Stimulated activated naive B cell treated with anti-CD40 and anti-IgM and Interleukin-4, amounts not matched to agents 10 μg/mL and 1 μg/mL and 100 μg/mL, for 72 hours (primary cell): ENCODE measurements at regions not wholly inside any gene's neighbourhood (a gene's known extent, or its start where the extent isn't known, plus 50 kb on each side); places are given as distances from the start of the nearest gene placed in this dataset.

Source experiments
- ATAC-seq, 2 donors: fragments of 150-1000 bp; cut with Tn5 transposase; replicated peaks; 2 replicates each; pipeline ENCODE4 v1.10.0; 2021; ENCODE audit warnings: moderate library complexity in 1 of 2
- DNase-seq: peaks from one replicate; pipeline ENCODE4 v3.0.0; 2021
- H3K27ac Mint-ChIP-seq: one replicate; pipeline ENCODE4 v1.8.0; 2022; ENCODE audit warnings: mild to moderate bottlenecking, mixed read lengths
- H3K27me3 Mint-ChIP-seq, 2 donors: one replicate each; pipeline ENCODE4 v1.8.0; 2022; ENCODE audit warnings: mixed read lengths in 2 of 2
- H3K36me3 Mint-ChIP-seq, 2 donors: one replicate each; pipeline ENCODE4 v1.8.0; 2022; ENCODE audit warnings: mixed read lengths in 2 of 2, mild to moderate bottlenecking in 1 of 2
- H3K4me1 Mint-ChIP-seq, 2 donors: one replicate each; pipeline ENCODE4 v1.8.0; 2022; ENCODE audit warnings: mixed read lengths in 2 of 2, mild to moderate bottlenecking in 1 of 2
- H3K4me3 Mint-ChIP-seq, 2 donors: one replicate each; pipeline ENCODE4 v1.8.0; 2022; ENCODE audit warnings: mild to moderate bottlenecking in 2 of 2, mixed read lengths in 2 of 2, moderate library complexity in 1 of 2
- H3K9me3 Mint-ChIP-seq, 2 donors: one replicate each; pipeline ENCODE4 v1.8.0; 2022; ENCODE audit warnings: mixed read lengths in 2 of 2, mild to moderate bottlenecking in 1 of 2

GRCh38 chr3:30488070-30488756 is 118.2 kb upstream of the TGFBR2 start:
- peak overlapping the region; percentile 72 for H3K27ac Mint-ChIP-seq
- DNase-seq, result no peak
- H3K4me3 Mint-ChIP-seq, result no peak overlapping the region
- peaks cover 14 to 17% of the 10 kb centered on the region in 2 donors for H3K9me3 Mint-ChIP-seq
- no peak for ATAC-seq
- no peaks in the 10 kb centered on the region for H3K27me3 Mint-ChIP-seq
- H3K4me1 Mint-ChIP-seq, result peaks cover 7 to 15% of the 10 kb centered on the region in 2 donors
- peaks cover 14 to 16% of the 10 kb centered on the region in 2 donors for H3K36me3 Mint-ChIP-seq

DNA sequence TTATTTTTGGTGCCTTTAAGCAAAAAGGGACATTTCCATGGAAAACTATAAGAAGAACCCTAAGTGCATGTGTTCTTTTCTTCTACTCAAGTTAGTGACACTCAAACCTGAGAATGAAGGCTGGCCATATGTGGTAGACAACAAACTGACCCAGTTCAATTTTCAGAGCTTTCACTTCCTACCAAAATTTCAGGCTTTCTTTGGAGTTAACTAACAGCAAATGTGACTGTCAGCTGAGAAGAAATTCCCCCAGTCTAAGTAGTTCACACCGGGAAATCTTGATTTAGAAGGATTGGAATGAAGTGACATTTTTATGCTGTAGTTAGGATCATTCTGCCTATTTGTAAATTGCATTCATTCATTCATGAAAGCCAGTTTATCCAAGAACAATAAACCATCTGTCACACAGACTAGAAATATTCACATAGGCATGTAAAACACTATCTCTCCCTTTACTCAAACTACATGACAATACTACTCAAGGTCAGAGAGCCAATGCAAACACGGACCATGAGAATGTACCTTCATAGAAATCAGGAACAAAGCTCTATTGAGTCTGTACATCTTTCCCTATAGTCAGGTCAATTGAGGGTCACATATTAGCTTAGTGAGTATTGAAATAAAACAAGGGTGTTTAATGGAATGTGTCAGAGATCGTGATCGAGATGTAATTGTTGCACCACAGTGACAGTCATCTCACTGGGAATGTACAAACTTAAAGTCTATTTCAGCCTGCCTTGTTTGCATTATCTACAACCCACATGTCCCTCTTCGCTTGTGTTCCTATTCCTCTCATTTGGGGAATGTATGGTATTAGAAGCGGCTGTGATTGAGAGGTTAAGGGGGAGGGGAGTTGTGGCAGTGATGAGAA is 113.8 kb upstream of the TGFBR2 start:
- DNase-seq (no peak), ATAC-seq (no peak)
- Mint-ChIP-seq H3K27me3 (no peaks in the 10 kb centered on the region), H3K27ac (no peak overlapping the region), H3K4me3 (no peak overlapping the region), H3K4me1 (peaks cover 21 to 37% of the 10 kb centered on the region in 2 donors), H3K9me3 (peaks cover 12 to 17% of the 10 kb centered on the region in 2 donors), H3K36me3 (peaks cover 12 to 16% of the 10 kb centered on the region in 2 donors)

GRCh38 chr3:30493911-30494311 is 112.5 kb upstream of the TGFBR2 start:
- no peak overlapping the region for H3K4me3 Mint-ChIP-seq
- peaks cover 24 to 43% of the 10 kb centered on the region in 2 donors for H3K4me1 Mint-ChIP-seq
- ATAC-seq, result no peak
- H3K36me3 Mint-ChIP-seq, result peaks cover 7 to 10% of the 10 kb centered on the region in 2 donors
- no peak overlapping the region for H3K27ac Mint-ChIP-seq
- peaks cover 7 to 12% of the 10 kb centered on the region in 2 donors for H3K9me3 Mint-ChIP-seq
- DNase-seq, result no peak
- no peaks in the 10 kb centered on the region for H3K27me3 Mint-ChIP-seq

GRCh38 chr3:30495172-30496065 is 111.0 kb upstream of the TGFBR2 start:
- Mint-ChIP-seq H3K27me3 (no peaks in the 10 kb centered on the region), H3K27ac (peak overlapping the region; percentile 80), H3K36me3 (peaks cover 0 to 1% of the 10 kb centered on the region in 2 donors), H3K4me3 (peak overlapping the region in 1 of 2 donors; percentile 14), H3K9me3 (peaks cover 0 to 2% of the 10 kb centered on the region in 2 donors), H3K4me1 (peaks cover 32 to 54% of the 10 kb centered on the region in 2 donors)
- peak; percentile 67 to 71 for ATAC-seq
- DNase-seq, result no peak

DNA sequence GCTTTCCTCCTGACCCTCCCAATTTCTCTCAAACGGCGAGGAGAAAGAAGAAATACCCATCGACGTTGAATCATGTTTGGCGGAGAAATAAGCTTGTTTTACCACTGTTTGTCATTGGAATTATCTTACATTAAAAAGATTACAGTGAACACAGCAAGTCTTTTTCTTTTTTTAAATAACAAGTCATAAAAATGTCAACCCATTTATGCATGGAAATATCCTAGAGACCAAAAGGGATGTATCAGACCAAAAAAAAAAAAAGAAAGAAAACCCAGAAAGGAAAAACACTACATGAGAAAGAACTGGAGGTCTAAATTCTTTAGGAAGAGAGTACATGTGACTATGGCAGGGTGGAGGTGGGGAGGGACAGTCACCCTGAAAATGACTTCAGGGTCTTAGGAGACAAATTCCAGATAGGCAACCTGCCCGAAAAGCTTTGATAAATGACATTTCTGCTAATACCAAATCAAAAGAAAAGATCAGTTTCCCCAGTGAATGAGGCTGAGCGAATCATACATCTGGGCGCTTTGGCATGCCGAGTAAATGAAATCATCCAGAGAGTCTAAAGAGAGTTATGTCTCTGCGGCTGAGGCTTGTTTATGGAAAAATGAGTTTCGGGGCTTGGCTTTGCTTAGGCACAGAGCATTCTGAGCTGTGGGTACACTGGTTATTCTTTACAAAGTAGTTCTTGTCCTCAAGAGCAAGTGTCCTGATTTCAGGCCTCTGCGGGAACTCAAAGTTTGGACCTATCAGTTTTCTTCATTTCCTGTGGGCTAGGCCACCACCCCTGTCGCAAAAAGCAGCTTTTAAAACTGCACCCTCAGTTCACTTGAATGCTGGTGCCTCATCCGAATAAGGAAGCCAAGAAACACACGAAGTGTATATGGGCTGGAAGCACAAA is 110.1 kb upstream of the TGFBR2 start:
- ATAC-seq (no peak), DNase-seq (no peak)
- peaks cover 39 to 63% of the 10 kb centered on the region in 2 donors for H3K4me1 Mint-ChIP-seq
- no peak overlapping the region for H3K27ac Mint-ChIP-seq
- peaks cover 0 to 3% of the 10 kb centered on the region in 2 donors for H3K36me3 Mint-ChIP-seq
- H3K9me3 Mint-ChIP-seq, result no peaks in the 10 kb centered on the region
- H3K4me3 Mint-ChIP-seq, result peak overlapping the region in 1 of 2 donors; percentile 14
- no peaks in the 10 kb centered on the region for H3K27me3 Mint-ChIP-seq

DNA sequence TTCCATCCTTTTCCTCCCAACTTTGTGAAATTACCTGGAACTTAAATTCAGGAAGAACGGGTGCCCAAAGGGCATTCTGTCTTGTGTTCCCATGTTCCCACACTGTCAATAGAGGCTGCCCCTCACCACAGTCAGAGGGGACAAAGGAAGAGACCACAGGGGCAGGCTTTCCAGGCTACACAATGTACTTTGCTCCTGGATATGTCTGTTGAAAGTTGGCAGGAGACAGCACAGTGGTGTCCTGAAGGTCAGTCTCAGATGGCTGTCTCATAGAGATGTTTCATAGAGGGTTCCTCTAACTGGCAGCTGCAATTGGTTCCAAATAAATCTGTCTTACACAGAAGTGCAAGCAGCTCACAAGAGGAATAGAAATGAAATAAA is 107.8 kb upstream of the TGFBR2 start:
- peaks cover 0 to 5% of the 10 kb centered on the region in 2 donors for H3K36me3 Mint-ChIP-seq
- H3K4me1 Mint-ChIP-seq, result peaks cover 50 to 76% of the 10 kb centered on the region in 2 donors
- H3K27me3 Mint-ChIP-seq, result no peaks in the 10 kb centered on the region
- DNase-seq (no peak), ATAC-seq (no peak)
- H3K9me3 Mint-ChIP-seq, result peaks cover 0 to 2% of the 10 kb centered on the region in 2 donors
- H3K27ac Mint-ChIP-seq, result peak overlapping the region; percentile 10
- no peak overlapping the region for H3K4me3 Mint-ChIP-seq

- Mint-ChIP-seq H3K4me1 (peaks cover 43 to 71% of the 10 kb centered on the region in 2 donors), H3K36me3 (peaks cover 0 to 5% of the 10 kb centered on the region in 2 donors), H3K27me3 (no peaks in the 10 kb centered on the region), H3K9me3 (peaks cover 0 to 2% of the 10 kb centered on the region in 2 donors), H3K27ac (peak overlapping the region; percentile 88), H3K4me3 (peak overlapping the region; percentile 42 to 45)
- peak; percentile 80 to 81 for ATAC-seq
- peak; percentile 24 for DNase-seq
Observed at GRCh38 chr3:30500666-30501399, 105.6 kb upstream of the TGFBR2 start.

DNA sequence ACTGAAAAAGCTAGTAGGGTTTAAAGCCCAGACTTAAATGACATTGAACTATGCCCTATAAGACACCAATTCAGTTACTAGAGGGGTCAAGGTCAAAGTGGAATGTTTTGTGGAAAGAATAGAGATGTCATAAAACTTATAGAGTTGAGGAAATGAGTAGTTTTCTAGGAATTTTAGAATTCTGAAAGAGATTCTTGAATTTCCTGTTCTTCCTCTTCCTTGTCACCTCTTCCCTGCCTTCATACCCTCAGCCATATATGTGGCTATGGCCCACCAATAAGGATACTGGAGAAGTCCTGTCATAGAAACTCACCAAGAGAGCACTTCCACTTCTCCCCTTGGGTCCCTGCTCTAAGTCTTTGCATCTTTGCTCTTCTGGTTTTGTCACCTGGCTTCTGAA is 104.9 kb upstream of the TGFBR2 start:
- H3K4me3 Mint-ChIP-seq, result no peak overlapping the region
- H3K36me3 Mint-ChIP-seq, result peaks cover 0 to 5% of the 10 kb centered on the region in 2 donors
- peaks cover 42 to 66% of the 10 kb centered on the region in 2 donors for H3K4me1 Mint-ChIP-seq
- no peaks in the 10 kb centered on the region for H3K27me3 Mint-ChIP-seq
- peaks cover 0 to 2% of the 10 kb centered on the region in 2 donors for H3K9me3 Mint-ChIP-seq
- ATAC-seq (no peak), DNase-seq (no peak)
- peak overlapping the region; percentile 88 for H3K27ac Mint-ChIP-seq

DNA sequence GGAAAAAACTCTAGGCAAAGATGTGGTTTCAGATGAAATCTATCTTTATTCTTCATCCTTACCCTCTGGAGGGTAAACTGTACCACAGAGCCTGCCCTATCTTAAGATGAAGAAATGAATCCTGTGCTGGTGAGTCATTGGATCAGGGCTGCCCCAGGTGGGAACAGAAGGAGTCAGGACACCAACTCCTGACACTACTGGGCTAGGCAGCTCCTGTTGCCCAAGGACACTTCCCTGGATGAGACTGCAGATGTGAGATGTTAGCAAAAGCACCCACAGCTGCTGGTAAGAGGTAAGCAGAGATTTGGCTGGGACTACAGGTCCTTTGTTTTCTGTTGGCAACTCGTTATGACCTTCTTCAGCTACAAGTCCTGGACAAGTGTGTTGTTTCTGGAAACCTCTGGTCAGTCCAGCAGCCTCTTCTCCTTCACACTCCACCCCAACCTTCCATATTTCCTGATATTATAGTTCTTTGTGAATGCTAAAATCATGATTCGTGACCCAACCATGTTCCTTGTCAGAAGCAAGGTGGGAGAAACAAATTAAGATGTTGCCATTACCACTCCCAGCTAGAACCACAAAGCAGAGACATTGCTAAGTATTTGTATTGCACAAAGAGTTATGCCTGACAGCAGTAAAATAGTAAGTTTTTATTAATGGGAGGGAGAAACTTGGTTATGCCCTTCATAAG is 104.2 kb upstream of the TGFBR2 start:
- DNase-seq, result no peak
- H3K4me3 Mint-ChIP-seq, result no peak overlapping the region

GRCh38 chr3:30502742-30503073 is 103.7 kb upstream of the TGFBR2 start:
- Mint-ChIP-seq H3K4me3 (peak overlapping the region; percentile 69 to 71), H3K4me1 (peaks cover 40 to 60% of the 10 kb centered on the region in 2 donors), H3K27me3 (no peaks in the 10 kb centered on the region), H3K27ac (peak overlapping the region; percentile 95), H3K36me3 (peaks cover 0 to 5% of the 10 kb centered on the region in 2 donors), H3K9me3 (peaks cover 0 to 2% of the 10 kb centered on the region in 2 donors)
- ATAC-seq, result peak; percentile 73 to 78
- DNase-seq, result no peak

More for the DNA sequence above, 104.2 kb upstream of the TGFBR2 start:
- peak in 1 of 2 donors; percentile 1 for ATAC-seq
- Mint-ChIP-seq H3K27ac (peak overlapping the region; percentile 95), H3K27me3 (no peaks in the 10 kb centered on the region), H3K4me1 (peaks cover 40 to 60% of the 10 kb centered on the region in 2 donors), H3K9me3 (peaks cover 0 to 2% of the 10 kb centered on the region in 2 donors), H3K36me3 (peaks cover 0 to 5% of the 10 kb centered on the region in 2 donors)

- ATAC-seq (peak; percentile 53 to 56), DNase-seq (no peak)
- Mint-ChIP-seq H3K4me1 (peaks cover 40 to 64% of the 10 kb centered on the region in 2 donors), H3K27ac (peak overlapping the region; percentile 95), H3K9me3 (peaks cover 0 to 2% of the 10 kb centered on the region in 2 donors), H3K4me3 (peak overlapping the region; percentile 41 to 69), H3K27me3 (no peaks in the 10 kb centered on the region), H3K36me3 (peaks cover 0 to 5% of the 10 kb centered on the region in 2 donors)
Observed at GRCh38 chr3:30503446-30503845, 103.0 kb upstream of the TGFBR2 start.

DNA sequence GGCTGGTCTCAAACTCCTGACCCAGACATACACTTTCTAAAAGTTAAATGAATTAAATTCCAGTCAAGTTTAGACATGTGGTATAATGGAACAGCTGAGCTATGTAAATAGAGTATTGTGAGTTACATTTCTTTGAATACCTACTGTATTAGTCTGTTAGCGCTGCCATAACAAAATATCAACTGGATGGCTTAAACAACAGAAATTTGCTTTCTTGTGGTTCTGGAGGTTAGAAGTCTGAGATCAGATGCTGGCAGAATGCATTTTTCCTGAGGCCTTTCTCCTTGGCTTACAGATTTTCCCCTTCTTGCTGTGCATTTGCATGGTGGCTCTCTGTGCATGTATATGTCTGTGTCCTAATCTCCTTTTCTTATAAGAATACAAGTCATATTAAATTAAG is 101.5 kb upstream of the TGFBR2 start:
- Mint-ChIP-seq H3K27ac (no peak overlapping the region), H3K9me3 (peaks cover 0 to 2% of the 10 kb centered on the region in 2 donors), H3K4me3 (no peak overlapping the region), H3K36me3 (peaks cover 0 to 5% of the 10 kb centered on the region in 2 donors), H3K4me1 (peaks cover 32 to 55% of the 10 kb centered on the region in 2 donors), H3K27me3 (no peaks in the 10 kb centered on the region)
- no peak for DNase-seq
- no peak for ATAC-seq
